Forelimb muscle (tissue), 1 donor: ENCODE measurements at regions not wholly inside any gene's neighbourhood (a gene's known extent, or its start where the extent isn't known, plus 50 kb on each side); places are given as distances from the start of the nearest gene placed in this dataset.
"Not testable (repeated sequence)": the region's sequence is repeated elsewhere in the genome, so short reads cannot be mapped to it uniquely, and the experiment has no call there.

Experiments used
- DNase-seq: peaks from one replicate; pipeline ENCODE4 v3.0.0-alpha.2; 2013; ENCODE audit warnings: low read depth

- no peak for DNase-seq
Measured at GRCh38 chr14:97143011-97143410, 345.8 kb downstream of the VRK1 start.

- DNase-seq, result no peak
Measured at GRCh38 chr14:97143456-97143855, 346.3 kb downstream of the VRK1 start.

GRCh38 chr14:97148021-97148420 lies 350.8 kb downstream of the VRK1 start:
- not testable (repeated sequence) for DNase-seq

- DNase-seq, result no peak
Measured at GRCh38 chr14:97149775-97150174, 352.6 kb downstream of the VRK1 start.

GRCh38 chr14:97153527-97153926 lies 356.3 kb downstream of the VRK1 start:
- DNase-seq, result no peak

- DNase-seq, result no peak
Measured at GRCh38 chr14:97155320-97155719, 358.1 kb downstream of the VRK1 start.

- no peak for DNase-seq
Measured at GRCh38 chr14:97155814-97156213, 358.6 kb downstream of the VRK1 start.

GRCh38 chr14:97156705-97157104 lies 359.5 kb downstream of the VRK1 start:
- no peak for DNase-seq

- DNase-seq, result no peak
Measured at GRCh38 chr14:97158102-97158501, 360.9 kb downstream of the VRK1 start.

GRCh38 chr14:97159124-97159523 lies 361.9 kb downstream of the VRK1 start:
- DNase-seq, result no peak

- DNase-seq, result no peak
Measured at GRCh38 chr14:97162621-97163020, 365.4 kb downstream of the VRK1 start.

- DNase-seq, result no peak
Measured at GRCh38 chr14:97164021-97164420, 366.8 kb downstream of the VRK1 start.

GRCh38 chr14:97166497-97166896 lies 369.3 kb downstream of the VRK1 start:
- no peak for DNase-seq

- DNase-seq, result not testable (repeated sequence)
Measured at GRCh38 chr14:97167577-97167976, 370.4 kb downstream of the VRK1 start.

GRCh38 chr14:97172644-97173043 lies 375.5 kb downstream of the VRK1 start:
- DNase-seq, result no peak

- no peak for DNase-seq
Measured at GRCh38 chr14:97177016-97177415, 379.8 kb downstream of the VRK1 start.

- DNase-seq, result no peak
Measured at GRCh38 chr14:97177635-97178034, 380.5 kb downstream of the VRK1 start.

- DNase-seq, result no peak
Measured at GRCh38 chr14:97178781-97179180, 381.6 kb downstream of the VRK1 start.

GRCh38 chr14:97179573-97179972 lies 382.4 kb downstream of the VRK1 start:
- no peak for DNase-seq

- DNase-seq, result no peak
Measured at GRCh38 chr14:97180304-97181200, 383.4 kb downstream of the VRK1 start.

- DNase-seq, result no peak
Measured at GRCh38 chr14:97185186-97185585, 388.0 kb downstream of the VRK1 start.

GRCh38 chr14:97187916-97188315 lies 390.7 kb downstream of the VRK1 start:
- DNase-seq, result no peak

- DNase-seq, result no peak
Measured at GRCh38 chr14:97196336-97196735, 399.2 kb downstream of the VRK1 start.

GRCh38 chr14:97198813-97199212 lies 401.6 kb downstream of the VRK1 start:
- no peak for DNase-seq
